Amniotic epithelial cell (primary cell): ENCODE measurements at regions not wholly inside any gene's neighbourhood (a gene's known extent, or its start where the extent isn't known, plus 50 kb on each side); places are given as distances from the start of the nearest gene placed in this dataset.
A peak's percentile ranks its signal among the peaks of the same experiment; 100 is the strongest.

Source experiments
- DNase-seq: peaks from one replicate; pipeline ENCODE4 v3.0.0-alpha.2; 2010; ENCODE audit warnings: low read depth

DNA sequence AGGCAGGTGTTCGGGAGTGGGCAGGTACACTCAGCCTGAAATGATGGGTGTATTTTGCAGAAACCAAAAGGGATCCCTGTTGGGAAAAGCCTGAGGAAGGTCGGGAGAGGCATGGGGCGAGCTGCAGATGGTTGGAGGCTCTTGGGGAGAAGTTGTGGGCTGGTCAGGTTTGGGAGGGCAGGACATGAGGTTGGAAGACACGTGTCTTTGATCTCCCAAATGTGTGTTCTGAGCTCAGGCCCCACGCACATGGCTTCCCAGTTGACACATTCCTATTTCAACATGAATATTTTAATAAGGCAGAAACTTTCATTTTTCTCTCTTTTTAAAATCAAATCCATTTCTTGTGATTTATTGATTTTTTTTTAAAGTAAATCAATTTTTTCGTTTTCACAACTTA lies 1003.3 kb downstream of the TBC1D22A start:
- DNase-seq = no peak

DNA sequence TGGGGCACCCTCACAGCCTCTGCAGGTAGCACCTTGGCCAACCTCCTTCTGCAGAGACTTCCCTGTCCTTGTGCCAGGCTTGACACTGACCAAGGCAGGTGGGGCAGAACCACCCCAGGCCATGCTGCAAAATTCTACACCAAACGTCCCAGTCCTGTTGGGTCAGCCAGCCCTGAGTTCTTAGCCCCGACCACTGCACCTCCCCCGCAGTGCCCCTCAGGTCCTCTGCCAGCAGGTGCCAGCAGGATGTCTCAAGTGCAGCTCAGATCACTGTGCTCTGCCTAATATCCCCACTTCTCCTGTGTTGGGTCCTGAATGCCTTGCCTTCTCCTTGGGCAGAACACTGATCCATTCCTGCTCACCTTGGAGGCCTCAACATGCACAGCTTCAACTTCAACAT lies 999.7 kb downstream of the TBC1D22A start:
- no peak for DNase-seq

DNA sequence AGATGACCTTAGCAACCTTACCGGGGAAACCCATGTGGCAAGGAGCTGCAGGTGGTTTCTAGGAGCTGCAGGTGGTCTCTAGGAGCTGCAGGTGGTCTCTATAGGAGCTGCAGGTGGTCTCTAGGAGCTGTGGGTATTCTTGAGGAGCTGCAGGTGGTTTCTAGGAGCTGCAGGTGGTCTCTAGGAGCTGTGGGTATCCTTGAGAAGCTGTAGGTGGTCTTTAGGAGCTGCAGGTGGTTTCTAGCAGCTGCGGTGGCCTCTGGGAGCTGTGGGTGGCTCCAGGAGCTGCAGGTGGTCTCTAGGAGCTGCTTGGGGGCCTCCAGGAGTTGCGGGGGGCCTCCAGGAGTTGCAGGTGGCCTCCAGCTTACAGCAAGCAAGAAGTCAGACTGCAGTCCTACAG lies 997.5 kb downstream of the TBC1D22A start:
- DNase-seq = no peak

DNA sequence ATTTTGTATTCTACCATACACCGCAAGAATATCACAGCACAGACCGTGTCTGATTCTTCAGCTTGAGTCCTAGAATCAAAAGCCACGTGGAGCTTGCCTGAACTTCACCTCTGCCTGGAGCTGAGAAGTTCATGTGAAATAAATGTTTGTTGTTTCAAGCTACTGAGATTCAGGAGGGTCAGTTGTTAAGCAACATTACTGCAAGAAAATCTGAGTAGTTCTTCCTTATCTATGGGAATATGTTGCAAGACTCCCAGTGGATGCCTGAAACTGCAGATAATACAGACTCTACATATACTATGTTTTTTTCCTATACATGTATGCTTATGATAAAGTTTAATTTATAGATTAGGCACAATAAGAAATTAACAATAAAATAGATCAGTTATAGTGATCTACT lies 995.3 kb downstream of the TBC1D22A start:
- peak; percentile 1 for DNase-seq

DNA sequence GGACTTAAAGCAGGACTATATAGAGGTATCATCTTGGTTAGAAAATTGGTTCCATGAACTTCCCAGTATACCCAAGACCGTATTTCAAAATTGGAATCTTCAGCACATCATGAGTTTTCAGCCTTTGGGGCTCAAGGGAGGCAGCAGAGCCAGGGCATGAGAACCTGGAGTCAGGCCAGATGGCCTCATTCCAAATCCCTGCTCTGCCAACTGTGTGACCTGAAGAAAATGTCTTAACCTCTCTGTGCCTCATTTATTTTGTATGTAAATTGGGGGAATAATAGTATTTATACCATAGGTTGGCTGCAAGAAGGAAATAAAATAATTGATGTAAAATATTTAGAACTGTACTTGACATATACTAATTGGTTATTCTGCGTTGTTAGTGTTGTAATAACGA lies 987.6 kb downstream of the TBC1D22A start:
- DNase-seq = no peak

DNA sequence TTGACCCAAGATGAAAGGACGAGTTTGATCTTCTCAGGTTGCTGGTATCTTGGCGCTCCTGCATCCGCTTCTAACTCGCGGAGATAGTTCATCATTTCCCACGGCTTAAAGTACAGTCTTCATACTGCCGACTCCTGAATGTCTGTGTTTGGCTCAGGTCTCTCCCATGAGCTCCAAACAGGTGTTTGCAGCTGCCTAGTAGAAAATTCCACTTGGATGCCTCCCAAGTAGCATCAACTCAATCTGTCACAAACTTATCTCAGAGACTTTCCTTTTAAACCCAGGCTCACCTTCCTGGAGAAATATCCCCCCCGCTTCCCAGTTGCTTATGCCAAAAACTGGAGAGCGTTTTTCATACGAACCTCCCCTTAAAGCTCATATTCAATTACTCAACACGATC lies 986.5 kb downstream of the TBC1D22A start:
- DNase-seq = no peak

DNA sequence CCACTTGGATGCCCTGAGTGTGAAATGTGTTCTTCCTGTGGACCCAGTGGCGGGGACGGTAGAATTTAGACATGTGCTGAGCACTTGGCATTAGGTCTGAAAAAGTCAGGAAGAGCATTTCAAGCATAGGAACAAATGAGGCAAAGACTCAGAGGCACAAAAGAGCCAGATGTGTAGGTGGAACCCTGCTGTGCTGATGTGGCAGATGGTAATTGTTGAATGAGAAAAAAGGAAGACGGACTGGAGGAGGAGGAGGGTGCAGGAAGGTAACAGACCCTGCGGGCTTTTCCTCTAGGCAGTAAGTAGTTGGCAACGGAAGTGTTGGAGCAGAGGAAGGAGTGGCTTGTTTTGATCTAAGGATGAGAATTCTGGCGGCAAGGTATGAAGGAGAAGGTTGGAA lies 985.8 kb downstream of the TBC1D22A start:
- no peak for DNase-seq

DNA sequence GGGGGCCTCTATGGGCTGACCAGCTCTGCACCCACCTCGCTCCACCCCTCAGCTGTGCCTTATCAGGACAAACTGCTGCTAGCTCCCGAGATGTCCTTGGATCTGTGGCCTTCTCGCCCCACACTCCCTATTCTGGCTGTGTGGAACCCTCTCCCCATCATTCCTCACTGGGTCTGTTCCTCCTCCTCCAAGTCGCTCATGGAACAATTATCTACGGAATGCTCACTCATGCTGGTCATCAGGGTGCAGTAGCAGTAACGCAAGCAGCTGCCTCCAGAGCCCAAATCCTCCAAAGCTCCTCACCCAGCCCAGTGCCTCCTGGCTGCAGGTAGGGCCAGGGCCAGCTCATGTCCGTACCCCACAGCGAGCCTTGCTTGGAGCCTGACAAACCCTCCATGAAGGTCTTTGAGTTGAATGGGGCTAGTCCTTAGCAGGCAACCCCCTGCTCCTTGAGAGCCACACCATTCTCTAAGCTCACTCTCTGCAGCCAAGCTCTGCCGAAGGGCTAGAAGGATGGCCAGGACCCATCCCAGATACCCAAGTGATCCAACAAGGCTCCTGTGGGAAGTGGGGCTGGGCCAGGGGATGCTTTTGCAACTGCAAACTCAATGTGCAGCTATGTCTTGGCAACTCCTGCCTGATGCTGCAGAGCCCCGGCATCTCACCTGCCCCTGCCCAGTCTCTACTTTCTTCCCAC lies 977.8 kb downstream of the TBC1D22A start:
- DNase-seq = no peak

DNA sequence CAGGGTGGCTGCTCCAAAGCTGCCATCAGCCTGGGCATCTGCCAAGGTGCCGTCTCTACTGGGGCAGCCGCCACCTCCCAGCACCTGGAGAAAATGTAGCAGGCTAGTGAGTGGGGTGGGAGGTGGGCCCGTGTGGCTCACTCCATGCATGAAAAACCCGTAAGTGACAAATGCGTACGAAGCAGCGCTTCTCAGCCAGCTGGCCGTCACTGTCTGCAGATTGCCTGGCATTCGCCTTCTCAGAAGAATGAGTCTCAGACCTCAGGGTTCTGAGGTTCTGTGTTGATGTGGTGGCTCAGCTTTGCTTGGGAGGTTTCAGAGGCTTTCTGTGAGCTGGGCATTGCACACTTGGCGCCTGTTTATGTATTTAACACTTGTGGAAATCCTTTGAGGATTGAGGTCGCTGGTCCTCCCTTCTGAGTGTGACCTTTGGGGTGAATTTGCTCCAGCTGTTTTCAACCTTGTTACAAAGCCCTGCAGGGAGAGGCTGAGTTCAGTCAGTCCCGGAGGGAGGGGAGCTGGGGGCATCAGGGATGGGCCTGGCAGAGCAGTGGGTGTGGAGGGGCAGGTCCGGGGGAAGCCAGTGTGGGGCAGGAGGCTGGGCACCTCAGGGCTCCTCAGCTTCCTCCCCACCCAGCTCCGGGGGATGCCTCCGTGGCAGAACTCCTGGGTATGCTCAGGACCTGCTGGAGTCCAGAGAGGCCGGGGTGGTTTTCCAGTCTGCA lies 977.0 kb downstream of the TBC1D22A start:
- no peak for DNase-seq

DNA sequence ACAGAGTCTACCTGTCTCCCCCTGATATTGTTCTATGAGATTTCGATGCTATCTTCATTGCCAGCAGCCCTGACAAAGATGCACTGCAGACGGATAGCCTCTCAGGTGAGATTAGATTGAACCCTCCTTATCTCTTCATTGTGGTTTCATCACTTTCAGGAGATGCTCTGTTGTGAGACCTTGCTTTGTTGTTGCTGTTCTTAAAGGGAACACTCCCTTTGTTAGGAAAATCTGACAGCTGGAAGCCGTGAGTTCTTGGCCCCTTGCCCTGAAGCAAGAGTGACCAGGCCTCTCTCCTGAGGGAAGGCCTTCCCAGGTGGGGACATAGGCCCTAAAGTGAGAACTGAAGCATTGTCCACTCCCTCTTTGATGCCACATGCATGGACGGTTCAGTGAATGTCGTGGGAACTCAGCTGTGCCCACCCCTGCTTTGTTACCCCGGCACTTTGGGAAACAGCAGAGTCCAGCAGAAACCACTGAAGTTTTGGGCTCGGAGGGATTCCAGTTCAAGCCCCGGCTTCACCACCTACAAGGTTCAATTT lies 976.1 kb downstream of the TBC1D22A start:
- no peak for DNase-seq

DNA sequence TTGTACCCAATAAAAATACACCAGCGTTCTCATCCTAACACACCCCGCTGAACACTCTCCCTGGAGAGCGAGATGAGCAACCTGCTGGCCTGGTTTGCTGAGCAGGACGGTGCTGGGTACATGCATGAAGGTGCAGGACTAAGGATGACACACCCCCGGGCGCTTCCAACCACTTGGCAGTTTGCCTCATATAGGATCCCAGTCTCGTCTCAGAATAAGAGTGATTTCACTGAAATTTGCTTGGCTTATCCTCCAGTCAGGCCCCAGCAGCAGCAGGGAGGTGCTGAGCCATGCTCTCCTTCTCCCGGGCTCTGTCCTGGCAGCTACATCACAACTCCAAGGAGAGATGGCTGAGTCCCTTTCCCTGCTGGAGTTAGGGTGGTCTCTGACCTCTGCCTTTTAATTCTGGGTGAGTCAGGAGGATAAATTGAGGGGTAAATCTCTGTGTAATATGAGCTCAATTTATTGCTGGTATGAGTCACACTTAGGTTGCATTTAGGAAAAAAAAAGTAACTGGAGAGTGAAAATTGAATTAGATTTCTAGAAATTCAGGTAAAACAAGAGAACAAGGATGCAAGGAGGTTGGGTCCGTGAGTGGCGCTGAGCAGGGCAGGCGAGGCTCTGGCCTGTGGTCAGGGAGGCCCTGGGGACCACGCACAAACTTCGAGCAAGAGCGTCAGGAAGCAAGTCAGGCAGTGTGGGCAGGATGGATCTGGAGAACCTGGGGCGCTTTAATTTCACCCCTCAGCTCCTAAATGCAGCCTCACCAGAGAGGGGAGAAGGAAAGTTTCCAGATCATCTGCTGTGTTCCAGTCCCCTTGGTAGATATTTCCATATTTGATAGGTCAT lies 974.0 kb downstream of the TBC1D22A start:
- DNase-seq = no peak

DNA sequence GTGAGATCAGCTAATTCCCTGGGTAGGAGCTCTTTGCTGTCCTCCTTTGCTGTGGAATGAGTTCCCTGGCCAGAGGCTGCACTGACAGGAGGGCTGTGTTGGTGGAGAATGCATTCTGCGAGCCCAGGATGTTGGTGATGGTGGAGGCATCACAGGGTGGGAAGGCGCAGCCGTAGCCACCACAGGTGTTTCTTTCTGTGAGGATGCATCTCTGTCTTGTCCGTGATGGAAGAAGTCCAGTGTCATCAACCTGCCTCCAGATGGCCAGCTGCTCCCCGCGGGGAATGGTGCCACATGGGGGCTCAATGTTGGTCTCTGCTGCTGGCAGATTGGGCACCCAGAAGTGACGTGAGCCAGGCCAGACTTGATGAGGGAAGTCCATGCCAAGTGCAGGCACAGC lies 972.1 kb downstream of the TBC1D22A start:
- no peak for DNase-seq

DNA sequence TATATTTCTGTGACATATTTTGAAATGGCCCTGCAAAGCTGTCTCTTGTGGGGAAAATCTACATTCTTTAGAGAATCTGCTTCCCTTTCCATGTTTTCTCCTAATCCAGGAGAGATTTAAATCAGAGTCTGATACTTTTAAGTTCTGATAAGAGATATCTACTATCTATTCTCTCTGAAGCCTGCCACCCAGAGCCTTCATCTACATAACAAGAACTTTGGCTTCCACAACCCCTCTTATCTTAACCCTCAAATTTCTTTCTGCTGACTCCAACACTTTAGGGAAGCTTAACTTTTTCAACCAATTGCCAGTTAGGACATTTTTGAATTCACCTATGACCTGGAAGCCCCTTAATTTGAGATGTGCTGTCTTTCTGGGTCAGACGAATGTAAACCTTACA lies 965.2 kb downstream of the TBC1D22A start:
- DNase-seq = no peak

DNA sequence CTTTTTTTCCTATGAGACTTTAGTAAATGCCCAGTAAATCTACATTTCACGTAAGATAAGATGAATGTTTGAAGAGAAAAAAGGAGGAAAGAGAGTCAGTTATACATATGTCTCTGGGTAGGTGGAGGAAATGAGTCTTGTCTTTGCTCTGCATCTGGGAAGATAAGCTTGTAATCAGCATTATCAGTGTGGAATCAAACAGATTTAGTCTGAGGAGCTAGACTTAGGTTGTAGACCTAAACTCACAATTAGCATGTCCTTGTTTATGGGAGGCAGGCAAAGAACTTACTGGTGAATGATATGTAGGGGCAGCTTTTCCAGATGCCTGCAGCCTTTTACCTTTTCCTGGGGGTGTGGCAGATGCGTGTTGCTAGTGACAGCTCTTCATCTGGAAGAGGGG lies 962.3 kb downstream of the TBC1D22A start:
- DNase-seq = no peak

DNA sequence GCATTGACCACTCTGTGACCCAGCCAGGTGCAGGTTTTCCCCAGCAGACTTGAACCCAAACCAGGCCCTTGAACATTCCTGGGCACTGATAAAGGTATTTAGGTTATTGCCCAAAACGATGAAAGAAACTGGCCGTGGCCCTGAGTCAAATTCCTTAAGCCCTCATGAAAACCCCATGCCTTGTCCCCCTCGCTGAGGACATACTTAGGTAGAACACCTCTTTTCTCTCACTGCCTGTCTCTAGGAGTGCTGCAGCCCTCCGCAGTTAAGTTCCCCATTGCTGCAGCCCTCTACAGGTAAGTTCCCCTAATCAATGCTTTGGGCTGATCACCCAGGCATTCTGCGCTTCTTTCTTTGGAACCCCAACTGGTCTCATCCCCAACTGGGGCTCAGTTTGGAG lies 961.6 kb downstream of the TBC1D22A start:
- DNase-seq = no peak

DNA sequence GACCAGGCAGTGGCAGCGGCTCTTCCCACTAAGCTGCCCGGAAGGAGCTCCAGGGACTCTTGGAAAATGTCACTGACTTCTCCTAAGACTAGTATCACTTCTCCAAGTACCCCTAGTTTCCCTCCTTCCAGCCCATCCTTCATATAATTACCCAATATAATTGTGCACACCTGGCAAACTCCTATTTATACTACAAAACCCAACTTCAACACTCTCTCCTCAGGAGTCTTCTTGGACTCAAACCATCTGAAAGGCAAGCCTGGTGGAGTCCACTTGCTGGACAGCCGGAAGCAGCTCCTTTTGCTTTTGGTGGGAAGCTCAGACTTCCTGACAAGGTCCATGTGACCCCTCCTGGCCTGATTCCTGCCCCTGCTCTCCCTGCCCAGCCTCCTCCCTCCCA lies 955.9 kb downstream of the TBC1D22A start:
- DNase-seq = no peak

DNA sequence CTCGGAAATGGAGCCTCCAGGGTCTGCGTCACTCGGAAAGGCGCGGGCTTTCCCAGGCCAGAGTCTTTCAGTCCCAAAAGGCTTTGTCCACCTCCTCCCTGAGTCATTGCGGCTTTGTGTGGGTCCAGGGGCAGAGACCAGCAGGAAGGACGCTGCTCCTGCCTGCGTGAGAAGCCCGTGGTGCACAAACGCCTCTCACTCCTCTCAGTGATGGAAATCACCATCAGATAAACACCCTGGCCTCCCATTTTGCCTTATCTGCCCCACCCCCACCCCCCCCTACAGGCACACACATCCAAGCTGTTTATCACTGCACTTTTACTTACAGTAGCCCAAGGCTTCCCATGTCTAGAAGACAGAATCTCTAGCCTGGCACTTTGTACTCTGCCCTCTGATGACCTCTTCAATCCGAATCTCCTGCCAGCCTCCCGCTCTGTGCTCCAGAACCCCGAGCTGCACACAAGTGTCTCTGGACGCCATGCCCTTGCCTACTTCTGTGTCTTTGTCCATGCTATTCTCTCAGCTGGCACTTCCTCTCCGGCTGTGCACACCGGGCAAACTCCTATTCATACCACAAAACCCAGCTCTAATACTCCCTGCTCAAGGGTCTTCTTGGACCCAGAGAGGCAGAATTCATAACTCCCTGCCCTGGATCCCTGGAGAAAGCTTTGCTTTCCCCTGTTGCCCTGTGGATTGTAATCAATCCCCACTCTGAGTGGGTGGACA lies 954.6 kb downstream of the TBC1D22A start:
- DNase-seq = no peak

DNA sequence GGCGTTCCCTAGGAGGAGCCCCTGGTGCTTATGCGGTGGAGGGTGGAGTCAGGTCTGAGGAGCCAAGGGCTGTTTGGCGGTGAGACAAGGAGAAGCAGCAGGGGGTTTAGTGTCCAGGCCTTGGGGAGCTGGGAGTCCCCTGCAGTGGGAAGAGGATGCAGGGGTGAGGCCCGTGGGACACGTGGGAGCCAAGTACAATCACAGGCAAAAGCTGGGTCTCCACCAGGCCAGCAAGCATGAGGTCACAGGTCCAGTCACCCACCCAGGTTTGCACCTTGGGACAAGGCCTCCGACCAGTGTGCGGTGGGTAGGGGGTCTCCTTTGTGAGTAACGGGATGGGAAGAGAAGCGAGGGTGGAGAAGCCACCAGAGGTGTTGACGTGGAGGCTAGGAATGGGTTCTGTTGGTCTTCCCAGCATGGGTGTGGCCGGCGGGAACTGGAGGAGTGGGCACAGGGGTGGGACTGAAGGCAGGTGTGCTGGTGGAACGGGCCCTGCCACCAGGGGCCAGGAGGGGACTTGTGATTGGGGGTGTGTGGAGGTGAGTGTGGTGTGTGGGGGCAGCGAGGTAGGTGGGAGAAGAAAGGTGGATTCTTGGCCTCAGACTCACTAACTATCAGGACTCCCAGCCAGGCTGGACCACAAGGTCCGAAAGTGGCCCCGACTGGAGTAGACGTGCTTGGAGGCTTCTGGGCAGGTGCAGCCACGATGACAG lies 953.6 kb downstream of the TBC1D22A start:
- DNase-seq = no peak

DNA sequence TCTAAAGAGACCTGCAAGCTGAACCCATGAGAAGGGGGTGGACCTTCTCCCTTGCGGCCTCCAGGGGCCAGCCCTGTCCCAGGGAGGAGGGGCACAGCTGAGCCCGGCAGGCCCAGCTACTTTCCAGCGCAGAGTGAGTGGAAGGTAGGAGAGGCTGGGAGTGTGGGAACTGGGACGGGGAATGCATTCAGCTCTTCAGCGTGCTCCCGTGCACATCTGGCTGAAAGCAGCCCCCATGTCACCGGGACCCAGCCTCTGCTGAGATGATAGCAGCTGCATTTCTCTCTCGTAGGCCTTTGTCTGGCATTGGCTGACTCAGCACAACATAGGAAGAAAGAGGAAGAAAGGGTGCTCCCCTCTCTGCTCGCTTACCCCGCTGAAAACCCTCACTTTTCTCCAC lies 951.5 kb downstream of the TBC1D22A start:
- no peak for DNase-seq

DNA sequence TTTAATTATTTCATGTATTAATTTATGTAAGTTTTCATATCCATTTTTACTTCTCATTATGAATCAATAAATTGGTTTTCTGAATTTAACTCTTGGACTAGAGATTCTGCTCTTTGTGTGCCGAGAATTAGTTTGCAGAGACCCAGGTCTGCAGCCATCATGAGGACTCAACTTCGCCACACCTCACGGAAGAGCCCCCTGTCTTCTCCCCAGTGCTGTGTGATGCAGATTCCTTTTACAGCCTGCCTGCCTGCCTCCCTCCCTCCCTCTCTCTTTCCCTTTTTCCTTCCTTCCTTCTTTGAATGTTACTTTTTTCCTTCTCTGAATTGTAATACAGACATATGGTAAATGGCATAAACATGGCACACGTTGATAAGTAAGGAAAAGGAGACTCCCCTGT lies 947.7 kb downstream of the TBC1D22A start:
- DNase-seq = no peak

DNA sequence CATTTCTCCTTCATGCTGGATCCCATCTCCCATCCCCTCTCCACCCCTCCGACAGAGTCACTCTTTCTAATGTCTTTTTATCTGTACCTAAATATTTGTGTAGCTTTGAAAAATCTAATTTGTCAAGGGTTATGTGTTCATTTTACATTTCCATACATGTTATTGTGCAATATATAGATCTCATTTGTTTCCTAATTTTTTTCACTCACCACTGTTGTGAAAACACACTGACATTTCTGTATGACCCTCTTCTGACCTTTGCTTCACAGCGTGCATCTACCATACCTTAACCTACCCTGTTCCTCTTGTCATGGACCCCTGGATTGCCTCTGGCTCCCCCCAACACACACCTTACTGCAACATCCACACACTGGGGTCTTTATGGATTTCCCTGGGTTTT lies 942.9 kb downstream of the TBC1D22A start:
- DNase-seq = no peak
